Cardiac fibroblast (primary cell): ENCODE measurements at regions not wholly inside any gene's neighbourhood (a gene's known extent, or its start where the extent isn't known, plus 50 kb on each side); places are given as distances from the start of the nearest gene placed in this dataset.
"Not testable (repeated sequence)": the region's sequence is repeated elsewhere in the genome, so short reads cannot be mapped to it uniquely, and the experiment has no call there.

Source experiments
- DNase-seq, 2 donors: peaks; one replicate each; pipeline versions ENCODE4 v3.0.0 to v3.0.0-alpha.2; 2010; ENCODE audit warnings: low read depth in 2 of 2
- H3K4me3 ChIP-seq, 2 donors: replicated peaks in 1 of 2; 1 replicate in 1 of 2; 2 replicates in 1 of 2; pipeline ENCODE4 v1.5.1; 2011; ENCODE audit warnings: low read depth in 2 of 2, low read length in 2 of 2, mild to moderate bottlenecking in 2 of 2, moderate library complexity in 1 of 2
- CTCF ChIP-seq: IDR thresholded peaks from one replicate; pipeline ENCODE4 v1.5.1; 2011; ENCODE audit warnings: low read depth, mild to moderate bottlenecking, low read length, inconsistent platforms

DNA sequence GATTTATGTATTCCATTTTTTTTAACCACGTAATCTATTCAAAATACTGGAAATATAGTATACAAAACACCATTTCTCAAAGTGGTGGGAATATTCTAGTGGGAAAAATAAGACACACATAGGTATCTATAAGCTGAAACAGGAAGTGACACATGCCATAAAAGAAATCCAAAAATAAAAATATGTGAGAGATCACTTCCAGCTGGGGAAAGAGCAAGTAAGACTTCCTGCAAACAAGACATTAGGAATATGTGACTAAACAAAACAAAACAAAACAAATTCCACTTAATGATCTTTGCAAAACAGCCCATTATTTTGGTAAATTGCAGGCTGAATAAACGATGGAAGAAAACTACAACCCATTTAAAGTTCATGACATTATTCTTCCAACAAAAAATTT lies 107.3 kb upstream of the CEP126 start:
- no peak for TF ChIP-seq CTCF
- no peak overlapping the region for H3K4me3 ChIP-seq
- peak in 1 of 2 donors; percentile 23 for DNase-seq

DNA sequence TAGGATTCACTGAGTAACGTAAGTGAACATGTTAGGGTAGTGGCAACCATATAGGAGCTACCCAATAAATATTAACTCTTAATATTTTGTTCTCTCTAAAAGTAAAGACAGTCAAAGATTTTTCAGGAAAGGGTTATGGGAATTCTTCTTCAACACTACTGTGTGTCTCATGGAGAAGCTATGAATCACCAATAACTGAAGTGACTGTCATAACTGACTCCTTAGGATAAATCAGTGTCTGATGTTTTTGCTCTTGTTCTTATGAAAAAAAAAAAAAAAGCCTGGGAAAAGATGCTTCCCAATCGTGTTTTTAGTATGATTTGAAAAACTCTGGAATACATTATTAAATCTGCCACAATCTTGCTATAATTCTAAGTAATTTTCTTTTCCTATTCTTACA lies 111.2 kb upstream of the CEP126 start:
- no peak overlapping the region for H3K4me3 ChIP-seq
- no peak for DNase-seq
- no peak for TF ChIP-seq CTCF

- H3K4me3 ChIP-seq, result no peak overlapping the region
- TF ChIP-seq CTCF, result no peak
- peak in 1 of 2 donors; percentile 26 for DNase-seq
Observed at GRCh38 chr11:101797335-101797734, 117.5 kb upstream of the CEP126 start.

GRCh38 chr11:101792814-101793213 lies 122.0 kb upstream of the CEP126 start:
- H3K4me3 ChIP-seq, result no peak overlapping the region
- TF ChIP-seq CTCF, result no peak
- peak in 1 of 2 donors; percentile 7 for DNase-seq

DNA sequence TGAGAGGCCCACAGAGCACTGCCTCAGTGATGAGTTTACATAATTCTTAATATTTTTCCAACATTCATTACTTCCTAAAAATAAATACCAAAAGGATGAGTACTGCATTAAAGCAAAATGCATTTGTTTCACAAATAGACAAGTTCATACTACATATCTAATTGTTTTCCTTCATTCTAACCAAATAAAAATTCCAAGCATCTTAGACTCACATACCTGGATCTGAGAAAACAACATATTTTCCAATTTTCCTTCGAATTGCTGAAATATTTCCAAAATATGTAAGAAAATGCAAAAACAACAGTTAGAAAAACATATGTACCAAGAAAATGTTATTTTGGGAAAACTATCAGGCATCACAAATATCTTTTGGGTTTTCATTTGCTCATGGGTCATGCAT lies 127.9 kb upstream of the CEP126 start:
- no peak for TF ChIP-seq CTCF
- DNase-seq, result peak in 1 of 2 donors; percentile 17
- no peak overlapping the region for H3K4me3 ChIP-seq

DNA sequence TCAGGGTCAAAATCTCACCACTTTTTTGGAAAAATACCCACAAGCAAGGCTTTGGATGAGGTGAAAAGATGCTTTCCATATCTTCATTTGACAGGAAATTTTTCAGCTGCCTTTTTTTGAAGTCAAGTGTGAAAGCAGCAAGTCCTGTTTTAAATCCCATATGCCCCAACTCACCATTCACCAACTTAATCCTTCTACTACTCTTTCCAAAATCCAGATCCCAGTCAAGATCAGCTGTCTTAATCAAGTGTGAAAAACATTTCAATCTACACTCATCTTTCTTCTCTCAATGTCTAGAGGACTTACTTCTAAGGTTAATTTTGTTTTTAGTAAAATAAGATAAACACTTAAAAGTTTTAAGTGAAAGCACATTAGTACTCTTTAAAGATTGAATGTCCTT lies 128.4 kb upstream of the CEP126 start:
- no peak for DNase-seq
- TF ChIP-seq CTCF, result no peak
- no peak overlapping the region for H3K4me3 ChIP-seq

DNA sequence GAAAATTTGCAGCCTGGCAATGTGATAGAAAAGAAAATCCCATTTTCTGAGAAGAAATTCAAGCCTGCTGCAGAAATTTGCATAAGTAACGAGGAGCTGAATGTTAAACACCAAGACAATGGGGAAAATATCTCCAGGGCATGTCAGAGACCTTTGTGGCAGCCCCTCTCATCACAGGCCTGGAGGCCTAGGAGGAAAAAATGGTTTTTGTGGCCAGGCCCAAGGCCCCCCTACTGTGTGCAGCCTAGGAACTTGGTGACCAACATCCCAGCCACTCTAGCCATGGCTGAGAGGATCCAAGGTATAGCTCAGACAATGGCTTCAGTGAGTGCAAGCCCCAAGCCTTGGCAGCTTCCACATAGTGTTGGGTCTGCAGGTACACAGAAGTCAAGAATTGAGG lies 135.6 kb upstream of the CEP126 start:
- H3K4me3 ChIP-seq, DNase-seq: not testable (repeated sequence)

- TF ChIP-seq CTCF, result no peak
- DNase-seq, result no peak
- no peak overlapping the region for H3K4me3 ChIP-seq
Observed at GRCh38 chr11:101777476-101777875, 137.3 kb upstream of the CEP126 start.
